AG09309 (cell line): ENCODE measurements at regions not wholly inside any gene's neighbourhood (a gene's known extent, or its start where the extent isn't known, plus 50 kb on each side); places are given as distances from the start of the nearest gene placed in this dataset.

Source experiments
- DNase-seq: peaks from one replicate; pipeline ENCODE4 v3.0.0-alpha.2; 2010; ENCODE audit warnings: low read depth
- H3K4me3 ChIP-seq: 2 replicates; pipeline ENCODE4 v1.5.1; 2011; ENCODE audit warnings: mild to moderate bottlenecking, low read depth, low read length, moderate library complexity; ENCODE audit not compliant: control insufficient read depth
- TF ChIP-seq, protein P1 (sequence below): IDR thresholded peaks from 2 replicates; pipeline ENCODE4 v1.5.1; 2011; ENCODE audit warnings: mild to moderate bottlenecking, low read depth, low read length, inconsistent platforms; ENCODE audit not compliant: insufficient read depth, control insufficient read depth; ENCODE audit errors: missing control alignments

DNA sequence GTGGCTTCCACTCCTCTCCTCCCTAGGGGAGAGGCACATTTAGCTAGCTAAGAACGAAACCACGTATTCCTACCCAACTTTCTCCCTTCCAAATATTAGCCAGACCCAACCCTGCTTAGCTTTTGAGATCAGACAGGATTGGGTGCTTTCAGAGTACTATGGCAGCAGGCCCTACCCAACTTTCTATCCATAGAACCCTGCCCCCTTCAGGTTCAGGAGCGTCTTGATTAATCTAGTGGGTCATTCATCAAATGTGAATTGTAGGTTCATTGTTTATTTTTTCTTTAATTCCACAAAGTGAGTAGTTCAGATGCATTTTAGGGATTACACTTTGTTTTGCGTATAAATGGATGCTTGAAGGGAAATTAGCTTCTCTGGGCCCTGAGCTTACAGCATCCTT is 188.3 kb downstream of the MIB1 start:
- DNase-seq, result no peak
- TF ChIP-seq, protein P1, sequence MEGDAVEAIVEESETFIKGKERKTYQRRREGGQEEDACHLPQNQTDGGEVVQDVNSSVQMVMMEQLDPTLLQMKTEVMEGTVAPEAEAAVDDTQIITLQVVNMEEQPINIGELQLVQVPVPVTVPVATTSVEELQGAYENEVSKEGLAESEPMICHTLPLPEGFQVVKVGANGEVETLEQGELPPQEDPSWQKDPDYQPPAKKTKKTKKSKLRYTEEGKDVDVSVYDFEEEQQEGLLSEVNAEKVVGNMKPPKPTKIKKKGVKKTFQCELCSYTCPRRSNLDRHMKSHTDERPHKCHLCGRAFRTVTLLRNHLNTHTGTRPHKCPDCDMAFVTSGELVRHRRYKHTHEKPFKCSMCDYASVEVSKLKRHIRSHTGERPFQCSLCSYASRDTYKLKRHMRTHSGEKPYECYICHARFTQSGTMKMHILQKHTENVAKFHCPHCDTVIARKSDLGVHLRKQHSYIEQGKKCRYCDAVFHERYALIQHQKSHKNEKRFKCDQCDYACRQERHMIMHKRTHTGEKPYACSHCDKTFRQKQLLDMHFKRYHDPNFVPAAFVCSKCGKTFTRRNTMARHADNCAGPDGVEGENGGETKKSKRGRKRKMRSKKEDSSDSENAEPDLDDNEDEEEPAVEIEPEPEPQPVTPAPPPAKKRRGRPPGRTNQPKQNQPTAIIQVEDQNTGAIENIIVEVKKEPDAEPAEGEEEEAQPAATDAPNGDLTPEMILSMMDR, result no peak
- no peak overlapping the region for H3K4me3 ChIP-seq

DNA sequence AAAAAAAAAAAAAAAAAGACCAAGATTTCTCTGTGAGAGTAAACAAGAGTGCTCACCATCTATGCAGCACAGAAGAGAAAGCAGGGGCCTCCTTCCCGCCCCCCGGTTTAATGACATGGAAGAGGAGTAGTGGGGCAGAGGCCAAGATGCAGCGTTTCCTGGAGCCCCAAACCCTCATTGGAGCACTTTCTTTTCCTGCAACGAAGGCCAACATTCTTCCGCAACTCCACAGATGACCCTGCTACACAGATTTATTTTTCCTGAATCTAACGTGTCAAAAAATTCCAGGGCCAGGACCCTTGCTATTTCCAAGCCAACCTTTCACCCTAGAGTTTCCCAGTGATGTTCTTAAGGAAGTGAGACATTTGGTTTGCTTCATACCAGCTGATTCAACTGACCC is 189.6 kb downstream of the MIB1 start:
- TF ChIP-seq, protein P1, result no peak
- DNase-seq, result no peak
- no peak overlapping the region for H3K4me3 ChIP-seq

DNA sequence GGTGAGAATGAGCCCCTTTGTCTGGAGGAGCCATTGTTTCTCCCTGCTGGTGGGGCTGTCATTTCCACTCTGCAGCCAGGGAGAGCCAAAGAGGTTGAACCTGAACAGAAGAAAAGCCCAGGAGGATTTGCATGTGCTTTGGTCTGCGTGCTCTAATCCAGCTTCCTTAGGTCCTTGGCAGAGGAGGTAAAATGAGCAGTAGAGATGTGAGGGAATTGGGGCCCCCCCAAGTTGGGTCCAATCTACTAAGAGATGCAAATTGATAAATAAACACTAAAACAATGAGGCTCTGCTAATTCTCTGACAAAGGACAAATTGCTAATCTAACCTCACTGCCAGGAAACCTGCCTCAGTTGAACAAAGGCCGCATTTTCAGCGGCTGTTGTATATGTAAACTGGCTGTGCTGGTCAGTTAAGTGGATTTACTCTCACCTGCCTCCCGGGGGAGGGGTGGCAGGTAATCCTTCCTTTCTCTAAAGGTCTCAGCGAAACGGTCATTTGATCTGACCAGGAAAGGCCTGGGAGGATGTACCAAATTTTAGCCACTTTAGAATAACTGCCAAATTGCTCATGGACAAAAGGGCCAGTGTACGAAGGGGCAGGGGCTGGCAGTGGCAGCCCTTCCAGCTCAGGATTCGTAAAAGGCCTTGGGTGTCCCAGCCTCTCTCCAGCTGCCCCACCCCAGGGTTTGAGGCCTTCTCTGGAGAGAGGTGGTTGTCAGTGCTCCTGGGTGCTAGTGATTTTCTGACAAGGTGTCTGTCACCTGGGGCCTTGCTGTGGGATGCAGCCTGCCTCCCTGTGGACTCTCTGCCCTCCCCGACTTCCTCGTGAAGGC is 193.6 kb downstream of the MIB1 start:
- no peak for DNase-seq
- no peak overlapping the region for H3K4me3 ChIP-seq
- TF ChIP-seq, protein P1, result no peak

DNA sequence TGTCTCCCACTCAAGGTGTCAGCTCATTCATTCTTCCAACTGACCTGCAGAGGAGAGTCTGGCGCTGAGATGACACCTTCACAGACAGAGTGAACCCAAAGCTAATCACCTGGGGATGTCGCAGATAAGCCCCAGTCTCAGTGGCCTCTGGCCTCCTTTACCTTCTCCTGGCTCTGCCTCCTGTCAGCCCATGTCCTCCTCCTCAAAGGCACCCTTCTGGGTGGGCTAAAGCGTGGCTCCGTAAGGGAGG is 194.1 kb downstream of the MIB1 start:
- TF ChIP-seq, protein P1, result no peak
- DNase-seq, result no peak
- H3K4me3 ChIP-seq, result no peak overlapping the region

DNA sequence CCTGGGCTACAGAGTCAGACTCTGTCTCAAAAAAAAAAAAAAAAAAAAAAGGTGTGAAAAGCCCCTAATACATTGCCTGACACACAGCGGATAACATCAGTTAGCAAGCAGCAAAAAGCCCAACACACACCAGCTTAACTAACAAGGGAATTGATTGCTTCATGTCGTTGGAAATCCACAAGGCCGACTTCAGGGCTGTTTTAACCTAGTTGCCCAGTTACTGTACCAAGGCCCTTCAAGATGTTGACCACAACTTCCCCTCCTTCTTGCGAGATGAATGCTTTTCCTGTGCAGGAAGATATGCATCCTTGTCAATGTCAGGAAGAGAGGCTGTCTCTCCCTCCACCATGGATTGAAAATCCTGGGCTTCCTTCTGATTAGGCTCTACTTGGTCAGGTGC is 202.9 kb downstream of the MIB1 start:
- DNase-seq, result no peak
- TF ChIP-seq, protein P1, result no peak
- H3K4me3 ChIP-seq, result no peak overlapping the region

DNA sequence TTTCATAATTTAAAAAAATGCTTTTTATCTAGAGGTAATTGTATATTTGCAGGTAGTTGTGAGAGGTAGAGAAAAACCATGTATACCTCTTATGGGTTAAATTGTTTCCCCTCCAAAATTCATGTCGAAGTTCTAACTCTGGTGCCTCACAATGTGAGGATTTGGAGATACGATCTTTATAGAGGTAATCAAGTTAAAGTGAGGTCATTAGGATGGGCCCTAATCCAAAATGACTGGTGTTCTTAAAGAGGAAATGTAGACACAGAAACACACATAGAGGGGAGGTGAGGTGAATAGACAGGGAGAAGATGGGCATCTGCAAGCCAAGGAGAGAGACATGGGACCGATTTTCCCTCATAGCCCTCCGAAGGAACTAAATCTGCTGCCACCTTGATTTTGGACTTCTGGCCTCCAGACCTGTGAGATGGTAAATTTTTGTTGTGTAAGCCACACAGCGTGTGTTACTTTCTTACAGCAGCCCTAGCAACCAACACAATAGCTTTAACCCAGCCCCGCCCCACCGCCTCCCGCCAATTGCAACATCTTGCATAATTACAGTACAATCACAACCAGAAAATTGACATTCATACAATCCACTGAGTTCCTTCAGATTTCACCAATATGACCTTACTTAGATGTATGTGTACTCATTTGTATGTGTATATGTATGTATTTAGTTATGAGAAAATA is 208.9 kb downstream of the MIB1 start:
- DNase-seq, result no peak
- TF ChIP-seq, protein P1, result no peak
- H3K4me3 ChIP-seq, result no peak overlapping the region
